ENCODE measurements at regions not wholly inside any gene's neighbourhood (a gene's known extent, or its start where the extent isn't known, plus 50 kb on each side); places are given as distances from the start of the nearest gene placed in this dataset.

DNA sequence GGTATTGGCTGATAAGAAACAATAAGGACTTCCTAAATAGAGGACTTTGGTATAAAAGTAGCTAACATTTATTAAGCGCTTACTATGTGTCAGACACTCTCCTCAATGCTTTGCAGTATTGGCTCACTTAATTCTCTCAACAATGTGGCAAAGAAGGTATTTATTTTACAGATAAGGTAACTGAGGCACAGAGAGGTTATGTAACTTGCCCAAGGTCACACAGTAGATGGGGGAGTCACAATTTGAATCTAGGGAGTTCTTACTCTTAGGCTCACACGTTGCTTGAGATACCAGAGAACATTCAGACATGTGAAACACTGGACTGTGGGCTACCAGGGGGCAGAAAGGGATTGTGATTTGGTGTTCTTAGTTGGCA, 60.8 kb upstream of the GPR158 start:
- DNase-seq = no peak

DNA sequence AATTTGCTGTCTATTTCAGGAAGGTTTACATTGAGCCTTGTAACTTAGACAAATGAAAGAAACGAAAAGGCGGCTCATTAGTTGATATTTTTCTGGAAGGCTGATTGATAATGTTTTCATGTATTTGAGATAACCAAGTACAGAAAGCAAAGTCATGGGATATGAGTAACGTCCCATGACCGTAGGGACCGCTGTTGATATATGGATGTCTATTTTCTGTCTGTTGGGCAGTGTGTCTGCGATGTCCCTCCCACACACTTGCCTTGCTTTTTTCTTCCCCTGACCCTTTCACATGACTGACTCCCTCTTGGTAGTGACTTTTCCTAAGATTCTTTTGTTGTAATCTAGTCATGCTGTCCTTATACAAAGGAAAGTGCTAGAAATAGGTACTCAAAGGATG, 57.0 kb upstream of the GPR158 start:
- no peak for DNase-seq

DNA sequence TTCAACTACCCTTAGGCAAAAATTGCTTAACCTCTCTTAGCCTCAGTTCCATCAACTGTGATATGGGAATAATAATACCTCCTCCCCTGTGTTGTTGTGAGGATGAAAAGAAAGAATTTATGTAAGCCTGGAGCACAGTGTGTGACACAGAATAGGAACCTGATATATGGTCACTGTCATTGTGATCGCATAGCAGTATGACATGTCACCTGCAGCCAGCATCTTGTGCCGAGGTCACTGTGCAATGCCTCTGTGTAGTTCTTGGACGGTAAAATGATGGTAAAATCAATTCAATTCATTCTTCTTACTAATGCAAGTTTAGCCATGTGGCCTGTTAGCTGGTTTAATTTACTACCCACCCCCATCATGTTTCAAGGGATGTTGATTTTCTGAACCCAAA, 54.6 kb upstream of the GPR158 start:
- DNase-seq = no peak

Data from NCI-H526 treated with DMSO at 0.1 percent for 48 hours (cell line).